HT1080 (cell line): ENCODE measurements at regions not wholly inside any gene's neighbourhood (a gene's known extent, or its start where the extent isn't known, plus 50 kb on each side); places are given as distances from the start of the nearest gene placed in this dataset.
"Not testable (repeated sequence)": the region's sequence is repeated elsewhere in the genome, so short reads cannot be mapped to it uniquely, and the experiment has no call there.

Experiments used
- DNase-seq: peaks from one replicate; pipeline ENCODE4 v3.0.0-alpha.2; 2015; ENCODE audit warnings: low read depth

DNA sequence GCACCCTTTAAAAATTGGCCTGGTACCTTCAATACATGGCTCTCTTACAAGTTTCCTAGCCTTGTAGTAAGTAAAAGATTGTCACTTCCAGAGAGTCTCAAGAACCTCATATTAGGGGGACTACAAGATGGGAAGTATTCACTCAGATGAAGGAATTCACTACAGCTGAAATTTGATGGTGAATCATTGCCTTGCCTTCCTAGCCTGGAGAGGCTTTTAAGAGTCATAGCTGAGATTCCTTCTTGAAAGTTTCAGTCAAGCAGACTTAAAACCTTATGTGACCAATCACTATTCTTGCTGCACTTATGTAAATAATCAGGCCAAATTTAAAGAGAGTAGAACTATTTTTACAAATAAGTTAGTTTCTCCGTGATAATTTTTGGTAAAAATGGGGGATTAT, 451.6 kb downstream of the TRHDE start:
- peak; percentile 3 for DNase-seq

DNA sequence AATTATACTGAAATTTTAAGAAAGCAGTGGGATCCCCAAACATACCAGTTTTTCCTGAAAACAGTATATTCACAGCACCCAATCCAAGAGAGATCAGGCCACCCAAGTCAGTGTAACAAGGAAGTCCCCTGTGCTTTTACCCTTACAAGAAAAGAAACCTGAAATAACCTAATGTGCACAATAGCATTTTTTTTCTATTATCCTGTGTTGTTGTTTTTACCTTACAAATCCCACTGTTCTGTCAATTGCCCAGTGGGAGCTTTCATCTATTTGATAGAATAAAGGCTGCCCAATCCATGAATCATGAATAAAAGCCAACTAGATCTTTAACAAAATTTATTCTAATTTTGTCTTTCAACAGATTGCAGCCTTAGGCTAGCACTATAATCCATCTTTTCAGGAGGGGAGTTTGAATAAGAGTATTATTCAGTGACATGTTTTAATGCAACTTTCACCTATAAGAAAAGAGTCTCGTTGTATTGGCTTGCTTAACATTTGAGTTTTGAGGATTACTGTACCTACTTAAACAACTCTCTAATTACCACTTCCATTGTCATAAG, 457.4 kb downstream of the TRHDE start:
- DNase-seq, result no peak

DNA sequence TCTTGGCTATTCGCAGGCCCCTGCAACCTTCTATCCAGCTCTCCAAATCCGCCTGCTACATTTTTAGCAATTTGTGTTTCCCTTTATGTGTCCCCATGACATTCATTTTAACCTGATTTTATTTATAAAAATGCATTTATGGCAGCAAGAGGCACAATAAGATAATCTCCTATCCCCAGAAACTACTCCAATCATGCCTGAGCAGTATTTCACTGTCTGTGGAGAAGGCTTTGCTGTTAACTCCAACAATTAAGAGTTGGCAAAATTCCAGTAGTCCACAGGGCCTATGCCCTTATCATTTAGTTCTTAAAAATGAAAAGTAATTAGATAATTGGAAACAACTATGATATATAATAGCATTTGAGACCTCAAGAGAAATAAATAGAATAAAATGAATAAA, 462.4 kb downstream of the TRHDE start:
- no peak for DNase-seq

DNA sequence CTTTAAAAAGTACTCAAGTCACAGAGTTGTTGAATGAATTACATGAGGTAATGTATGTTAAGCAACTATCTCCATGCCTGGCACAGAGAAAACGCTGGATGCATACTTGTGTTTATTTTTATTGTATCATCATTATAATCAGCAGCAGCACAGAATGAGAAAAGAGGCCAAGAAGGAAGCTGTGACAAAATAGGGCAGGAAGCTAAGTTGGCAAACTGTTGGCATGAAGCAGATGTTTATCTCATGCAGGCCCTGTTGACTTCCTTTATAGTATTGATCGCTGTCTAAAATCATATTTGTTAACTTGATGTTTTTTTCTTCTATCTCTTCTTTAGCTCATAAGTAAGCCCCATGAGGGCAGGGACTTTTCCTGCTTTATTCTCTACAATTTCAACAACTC, 466.6 kb downstream of the TRHDE start:
- DNase-seq, result no peak

DNA sequence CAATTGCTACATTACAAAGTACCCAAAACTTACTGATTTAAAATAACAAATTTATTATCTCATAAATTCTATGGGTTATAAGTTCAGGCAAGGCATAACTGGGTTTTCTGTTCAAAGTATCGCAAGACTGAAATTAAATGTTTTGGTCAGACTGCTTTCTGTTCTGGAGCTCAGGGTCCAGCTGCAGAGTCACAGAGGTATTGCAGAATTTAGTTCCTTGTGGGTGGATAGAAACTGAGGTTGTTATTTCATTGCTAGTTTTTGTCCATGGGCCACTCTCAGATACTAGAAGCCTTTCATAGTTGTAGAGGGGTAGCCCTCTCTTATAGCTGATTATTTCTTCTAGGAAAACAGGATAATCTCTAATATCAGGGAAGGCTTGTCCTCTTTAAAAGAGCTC, 467.9 kb downstream of the TRHDE start:
- DNase-seq, result no peak

DNA sequence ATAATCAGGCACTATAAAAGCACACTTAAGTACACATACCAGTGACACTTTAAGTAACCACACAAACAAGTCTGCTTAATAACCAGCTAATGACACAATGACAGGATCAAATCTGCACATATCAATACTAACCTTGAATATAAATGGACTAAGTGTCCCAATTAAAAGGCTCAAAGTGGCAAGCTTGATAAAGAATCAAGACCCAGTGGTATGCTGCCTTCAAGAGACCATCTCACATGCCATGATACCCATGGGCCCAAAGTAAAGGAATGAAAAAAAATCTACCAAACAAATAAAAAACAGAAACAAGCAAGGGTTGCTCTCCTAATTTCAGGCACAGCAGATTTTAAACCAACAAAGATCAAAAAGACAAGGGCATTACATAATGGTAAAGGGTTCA, 470.4 kb downstream of the TRHDE start:
- no peak for DNase-seq

DNA sequence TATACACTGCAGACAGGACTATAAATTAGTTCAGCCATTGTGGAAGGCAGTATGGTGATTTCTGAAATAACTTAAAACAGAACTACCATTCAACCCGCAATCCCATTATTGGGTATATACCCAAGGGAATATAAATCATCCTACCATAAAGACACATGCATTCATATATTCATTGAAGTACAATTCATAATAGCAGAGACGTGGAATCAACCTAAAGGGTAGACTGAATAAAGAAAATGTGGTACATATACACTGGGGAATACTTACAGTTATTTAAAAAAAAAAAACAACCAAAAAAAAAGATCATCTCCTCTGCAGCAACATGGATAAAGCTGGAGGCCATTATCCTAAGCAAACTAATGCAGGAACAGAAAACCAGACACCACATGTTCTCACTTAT, 473.9 kb downstream of the TRHDE start:
- DNase-seq, result no peak

DNA sequence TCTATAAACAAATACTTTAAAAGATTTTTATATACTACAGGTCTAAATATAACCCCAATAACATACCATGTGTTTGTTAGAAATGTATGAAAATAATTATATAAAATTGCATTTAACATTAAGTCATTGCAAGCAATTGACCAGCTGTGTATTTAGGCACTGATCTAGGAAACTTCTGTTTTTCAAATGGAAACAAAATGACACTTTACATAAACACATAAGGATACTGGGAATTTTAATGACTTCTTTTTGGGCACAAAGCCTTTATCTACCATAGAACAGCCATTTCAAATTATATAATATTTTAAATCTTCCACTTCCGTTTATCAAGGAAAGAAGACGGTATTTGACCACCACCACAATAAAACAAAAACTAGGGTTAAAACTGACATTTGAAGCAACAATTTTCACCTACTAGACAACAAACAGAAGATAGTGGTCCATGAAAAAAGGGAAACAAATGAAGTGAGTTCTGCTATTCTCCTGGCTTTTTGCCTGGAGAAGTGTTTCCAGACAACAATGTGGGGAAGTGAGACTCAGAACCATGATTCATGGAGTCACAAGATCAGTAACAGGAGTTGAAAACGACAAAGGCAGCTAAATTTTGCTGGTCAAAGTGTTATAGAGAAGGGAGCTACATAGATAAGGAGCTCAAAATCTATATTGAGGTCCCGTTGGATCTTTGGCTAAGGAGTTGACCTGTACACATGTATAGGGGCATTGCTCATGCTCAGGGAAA, 475.1 kb downstream of the TRHDE start:
- DNase-seq, result peak; percentile 59

DNA sequence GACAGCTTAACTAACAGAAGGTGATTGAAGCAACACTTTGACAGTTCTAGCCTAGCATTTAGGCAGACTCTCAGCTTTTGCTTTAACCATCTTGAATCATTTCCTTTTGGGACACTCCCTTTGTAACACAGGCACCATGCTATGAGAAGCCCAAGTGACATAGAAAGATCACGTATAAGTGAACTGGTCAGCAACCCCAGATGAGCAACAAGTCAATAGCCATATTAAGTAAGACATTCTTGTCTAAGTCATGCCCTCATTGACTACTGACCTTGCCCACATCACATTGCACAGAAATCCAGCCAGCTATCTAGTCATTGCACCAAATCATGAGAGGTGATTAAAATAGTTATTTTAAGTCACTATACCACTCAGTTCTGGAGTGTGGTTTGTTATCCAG, 476.8 kb downstream of the TRHDE start:
- no peak for DNase-seq

DNA sequence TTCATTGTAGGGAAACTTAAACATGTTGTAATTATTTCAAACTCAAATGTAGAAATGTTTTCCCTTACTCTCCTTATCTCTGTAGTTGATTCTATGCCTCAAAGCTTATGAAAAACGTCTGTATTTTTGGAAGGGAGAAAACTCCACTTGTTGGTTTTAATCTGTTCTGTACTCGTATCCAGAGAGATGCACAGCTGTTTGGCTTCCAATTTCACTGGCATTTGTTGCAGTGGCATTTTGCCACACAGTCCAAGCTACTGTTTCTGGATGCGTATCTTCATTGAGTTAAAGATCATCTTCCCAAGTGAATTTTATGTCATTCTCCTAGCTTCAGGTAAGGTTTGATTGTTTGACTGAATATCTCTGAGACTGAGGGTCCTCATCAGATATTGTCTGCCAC, 481.4 kb downstream of the TRHDE start:
- no peak for DNase-seq

DNA sequence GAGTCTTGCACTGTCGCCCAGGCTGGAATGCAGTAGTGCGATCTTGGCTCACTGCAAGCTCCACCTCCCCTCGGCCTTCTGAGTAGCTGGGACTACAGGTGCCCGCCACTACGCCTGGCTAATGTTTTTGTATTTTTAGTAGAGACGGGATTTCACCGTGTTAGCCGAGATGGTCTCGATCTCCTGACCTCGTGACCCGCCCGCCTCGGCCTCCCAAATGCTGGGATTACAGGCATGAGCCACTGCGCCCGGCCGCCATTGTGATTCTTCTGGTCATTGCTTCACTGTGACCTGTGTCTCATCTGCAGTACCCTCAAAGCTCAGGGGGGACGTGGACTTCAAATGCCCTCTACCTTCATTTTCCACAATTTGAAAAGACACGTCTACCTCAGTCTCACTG, 481.9 kb downstream of the TRHDE start:
- DNase-seq, result not testable (repeated sequence)

DNA sequence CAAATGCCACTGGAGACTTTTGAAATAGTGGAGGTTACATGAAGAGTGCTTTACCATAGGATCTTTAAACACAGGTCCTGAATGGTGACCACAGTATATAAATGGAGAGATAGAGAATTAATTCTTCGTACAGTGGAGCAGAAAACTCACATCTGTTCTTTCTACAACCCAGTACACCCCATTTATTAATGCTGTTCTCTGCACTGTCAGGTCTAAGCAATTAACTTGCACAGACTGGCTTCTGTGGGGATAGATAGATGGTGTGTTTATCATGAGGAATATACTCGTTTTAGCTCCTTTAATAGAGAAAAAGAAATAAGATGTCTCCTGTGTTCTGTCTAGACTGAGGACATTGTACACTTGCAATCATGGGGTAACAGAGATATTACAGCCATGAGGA, 494.3 kb downstream of the TRHDE start:
- no peak for DNase-seq

DNA sequence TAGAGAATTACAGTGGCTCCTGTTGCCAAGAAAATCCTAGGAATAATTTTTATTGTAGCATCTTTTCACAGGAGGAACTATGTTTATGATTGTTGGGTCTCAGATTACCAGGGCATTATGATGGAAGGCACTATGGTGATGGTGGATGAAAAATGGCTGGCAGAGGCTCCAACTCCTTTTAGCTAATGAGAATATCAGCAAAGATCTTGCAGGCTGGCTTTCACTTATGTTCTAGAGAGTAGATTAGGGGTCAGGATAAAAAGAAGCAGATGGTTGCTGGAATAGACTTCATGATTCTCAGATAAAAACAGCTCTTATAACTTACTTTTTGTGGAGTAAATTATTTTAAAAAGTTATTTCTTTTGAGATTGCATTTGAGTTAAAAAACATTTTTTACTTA, 501.9 kb downstream of the TRHDE start:
- no peak for DNase-seq

DNA sequence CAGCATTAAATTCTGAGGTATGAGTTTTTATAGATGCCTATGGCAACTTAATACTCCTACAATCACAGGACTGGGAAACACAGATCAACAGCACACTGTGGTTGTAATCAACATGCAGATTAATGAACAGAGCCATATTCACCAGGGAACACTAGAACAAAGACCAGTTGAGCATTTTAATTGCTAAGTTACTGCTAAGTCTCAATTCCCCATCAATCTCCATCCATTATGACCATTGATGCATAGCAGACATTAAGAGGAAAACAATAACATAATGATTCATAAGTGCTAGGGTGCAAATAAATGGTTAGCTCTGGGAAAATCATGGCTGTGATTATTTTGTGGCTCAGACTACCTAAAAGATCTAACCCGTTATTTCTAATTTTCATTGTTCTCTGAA, 505.6 kb downstream of the TRHDE start:
- DNase-seq, result no peak

DNA sequence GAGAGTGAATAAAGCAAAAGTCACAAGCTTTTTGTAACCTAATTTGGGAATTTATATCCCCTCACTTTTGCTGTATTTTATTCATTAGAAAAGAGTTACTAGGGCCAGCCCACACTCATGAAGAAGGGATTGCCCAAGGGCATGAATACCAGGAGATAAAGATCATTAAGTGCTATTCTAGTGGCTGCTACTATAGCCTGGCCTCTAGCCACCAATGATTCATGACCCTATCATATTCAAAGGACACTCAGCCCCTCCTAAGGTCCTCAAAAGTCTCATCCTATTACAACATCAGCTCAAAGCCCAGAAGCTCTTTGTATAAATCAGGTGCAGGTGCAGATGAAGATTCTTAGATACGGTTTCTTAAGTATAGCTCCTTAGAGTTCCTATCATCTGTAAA, 518.1 kb downstream of the TRHDE start:
- peak; percentile 53 for DNase-seq

DNA sequence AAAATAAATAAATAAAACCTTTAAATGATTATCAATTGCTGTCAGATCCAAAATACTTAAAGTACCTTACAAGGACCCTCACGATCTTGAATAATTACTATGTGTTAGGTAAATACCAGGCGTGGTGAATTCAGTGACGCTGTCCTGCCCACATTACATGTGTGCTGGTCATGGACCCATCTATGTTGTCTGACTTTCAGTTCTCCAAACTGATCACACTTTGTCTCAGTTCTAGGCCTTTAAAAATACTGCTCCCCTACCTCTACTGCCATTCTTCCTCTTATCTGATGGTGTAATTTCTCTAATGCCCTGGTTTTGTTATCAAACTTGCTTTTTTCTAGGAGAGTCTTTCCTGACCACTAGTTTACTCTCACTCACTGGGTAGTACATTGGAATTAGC, 520.7 kb downstream of the TRHDE start:
- DNase-seq, result no peak

DNA sequence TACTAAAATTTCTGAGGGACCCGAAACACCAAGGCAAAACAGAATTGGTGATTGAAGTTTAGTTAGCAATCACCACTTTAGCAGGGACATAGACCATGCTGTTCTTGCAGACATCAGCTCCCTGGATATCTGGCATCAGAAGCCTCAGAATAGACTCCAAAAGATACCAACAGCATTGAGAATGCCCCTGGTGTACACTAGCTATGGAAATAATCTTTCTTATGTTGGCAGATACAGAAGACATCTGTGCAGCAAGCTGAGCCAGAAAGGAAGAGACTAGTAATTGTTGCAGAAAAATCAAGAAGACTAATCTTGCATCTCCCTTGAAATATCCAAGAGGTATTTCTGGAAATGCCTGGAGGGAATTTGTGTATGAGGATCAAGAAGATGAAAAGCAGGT, 521.6 kb downstream of the TRHDE start:
- no peak for DNase-seq

DNA sequence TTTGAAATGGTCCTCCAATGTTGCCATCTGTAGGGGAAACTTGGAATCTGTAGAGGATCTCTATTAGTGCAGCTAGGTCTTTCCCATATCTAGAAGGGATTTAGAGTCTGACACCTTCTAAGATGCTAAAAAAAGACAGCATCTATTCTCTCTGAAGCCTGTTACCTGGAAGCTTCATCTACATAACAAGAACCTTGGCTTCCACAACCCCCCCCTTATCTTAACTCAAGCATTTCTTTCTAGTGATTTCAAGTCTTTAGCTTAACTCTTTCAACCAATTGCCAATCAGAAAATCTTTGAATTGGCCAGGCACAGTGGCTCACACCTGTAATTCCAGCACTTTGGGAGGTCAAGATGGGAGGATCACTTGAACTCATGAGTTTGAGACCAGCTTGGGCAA, 543.3 kb downstream of the TRHDE start:
- no peak for DNase-seq

DNA sequence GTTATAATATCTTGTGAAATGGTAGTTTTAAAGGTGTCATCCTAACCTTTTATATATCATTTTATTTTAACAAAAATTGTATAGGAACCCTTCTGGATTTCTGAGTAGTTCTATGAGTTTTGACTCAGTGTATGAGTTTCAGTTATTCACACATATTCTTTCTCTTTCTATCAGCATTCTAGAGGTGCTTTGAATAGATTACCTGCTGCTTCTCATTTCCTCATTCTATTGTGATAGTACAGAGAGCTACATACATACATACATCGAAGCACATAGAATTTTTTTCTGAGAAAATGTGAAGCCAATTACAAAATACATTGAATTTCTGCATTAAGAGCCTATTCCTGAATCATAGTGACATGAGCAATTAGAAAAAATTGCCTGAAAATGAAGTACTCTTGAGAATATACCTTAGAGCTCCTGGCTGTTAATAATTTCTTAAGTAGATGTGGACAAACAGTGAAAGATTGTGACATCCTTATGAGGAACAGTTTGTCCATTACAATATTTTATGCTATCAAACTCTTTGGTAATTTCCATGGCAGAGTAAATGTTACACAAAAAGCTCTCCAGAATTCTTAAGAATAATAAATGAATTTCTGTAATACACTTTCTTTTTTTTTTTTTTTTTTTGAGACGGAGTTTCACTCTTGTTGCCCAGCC, 556.6 kb downstream of the TRHDE start:
- DNase-seq, result no peak

DNA sequence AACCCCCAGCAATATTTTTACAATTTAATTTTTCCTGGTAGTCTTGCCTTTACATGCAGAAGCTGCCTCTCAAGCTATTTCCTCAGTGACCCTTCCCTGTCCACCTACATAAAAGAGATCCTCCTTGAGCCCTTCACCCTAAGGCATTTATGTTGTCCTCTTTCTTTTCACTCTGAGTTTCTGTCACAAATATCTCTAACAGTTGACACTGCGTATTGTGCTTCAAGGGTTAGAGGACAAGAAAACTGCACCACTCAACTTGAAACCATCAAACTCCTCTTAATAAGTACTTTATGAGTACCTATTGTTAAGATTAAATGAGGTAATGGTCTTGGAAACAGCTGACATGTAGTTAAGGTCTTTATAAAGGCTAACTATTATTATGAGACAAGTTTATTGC, 557.7 kb downstream of the TRHDE start:
- no peak for DNase-seq

DNA sequence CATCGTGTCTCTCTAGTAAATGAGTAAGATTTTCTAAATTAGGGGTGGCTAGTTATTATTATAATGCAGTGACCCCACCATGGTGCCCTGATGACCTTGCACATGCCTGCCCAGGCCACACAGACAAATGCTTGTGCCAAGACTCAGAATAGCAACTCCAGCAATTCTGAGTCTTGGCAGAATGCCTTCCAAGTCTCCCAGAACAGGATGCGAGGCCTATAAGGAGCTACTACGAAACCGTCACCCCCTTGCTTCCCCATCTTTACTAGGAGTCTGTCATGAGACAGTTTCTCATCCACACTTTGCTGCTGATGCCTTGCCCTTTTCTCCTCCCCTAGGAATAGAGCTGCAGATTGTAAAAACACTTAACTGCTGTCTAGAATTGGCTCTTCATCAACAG, 559.9 kb downstream of the TRHDE start:
- DNase-seq, result no peak

DNA sequence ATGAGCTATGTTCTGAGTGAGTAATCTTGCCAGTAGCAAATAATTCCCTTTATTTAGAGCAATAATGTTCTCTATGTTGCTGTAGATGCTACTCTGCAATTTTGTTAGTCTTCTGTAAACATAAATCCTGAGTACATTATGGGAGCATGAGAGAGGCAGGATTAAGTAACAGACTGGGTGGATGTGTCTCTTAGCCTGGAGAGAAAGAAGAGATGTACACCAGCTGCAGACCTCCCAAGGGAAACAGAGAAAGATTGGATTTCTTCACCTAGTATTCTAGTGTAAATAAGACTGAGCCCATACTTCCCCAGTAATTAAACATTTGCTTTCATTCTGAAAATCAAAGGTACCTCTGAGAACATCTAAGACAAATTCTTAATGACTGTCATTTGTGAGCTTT, 564.0 kb downstream of the TRHDE start:
- DNase-seq, result no peak

DNA sequence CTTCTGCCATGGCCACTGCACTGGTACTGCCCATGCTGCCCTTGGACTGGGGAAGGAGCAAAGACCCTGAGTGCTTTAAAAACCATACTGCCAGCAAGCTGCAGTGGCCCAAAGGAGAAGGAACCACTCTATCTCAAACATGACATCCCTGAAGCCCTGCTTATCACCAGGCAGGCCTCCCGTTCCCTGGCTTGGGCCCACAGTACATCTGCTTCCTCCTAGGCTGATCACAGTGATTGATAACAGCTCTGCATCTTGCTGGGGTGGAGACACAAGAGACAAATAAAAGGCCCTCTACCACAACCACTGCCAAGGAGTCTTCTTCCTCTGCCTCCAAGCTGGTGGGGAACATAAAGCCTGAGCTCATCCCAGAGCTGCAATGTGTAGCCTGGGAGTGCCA, 567.5 kb downstream of the TRHDE start:
- no peak for DNase-seq
